GM18517 (cell line): ENCODE measurements at regions not wholly inside any gene's neighbourhood (a gene's known extent, or its start where the extent isn't known, plus 50 kb on each side); places are given as distances from the start of the nearest gene placed in this dataset.
"Not testable (repeated sequence)": the region's sequence is repeated elsewhere in the genome, so short reads cannot be mapped to it uniquely, and the experiment has no call there.

Experiments
- ATAC-seq: cut with Tn5 transposase; IDR thresholded peaks from one replicate; pipeline ENCODE4 v1.9.1; 2021; ENCODE audit warnings: mild to moderate bottlenecking, moderate library complexity; ENCODE audit not compliant: unreplicated experiment

- peak; percentile 53 for ATAC-seq
These were observed 76.9 kb upstream of the SLCO2A1 start for GRCh38 chr3:134106580-134106979.

- no peak for ATAC-seq
These were observed 76.3 kb upstream of the SLCO2A1 start for GRCh38 chr3:134105876-134106556.

- ATAC-seq, result no peak
These were observed 74.3 kb upstream of the SLCO2A1 start for GRCh38 chr3:134104031-134104430.

- ATAC-seq, result no peak
These were observed 73.7 kb upstream of the SLCO2A1 start for GRCh38 chr3:134103470-134103869.

- no peak for ATAC-seq
These were observed 73.3 kb upstream of the SLCO2A1 start for GRCh38 chr3:134102976-134103375.

GRCh38 chr3:134096214-134096613, 66.5 kb upstream of the SLCO2A1 start:
- ATAC-seq, result not testable (repeated sequence)

GRCh38 chr3:134095005-134095404, 65.3 kb upstream of the SLCO2A1 start:
- no peak for ATAC-seq

- no peak for ATAC-seq
These were observed 64.8 kb upstream of the SLCO2A1 start for GRCh38 chr3:134094491-134094890.

GRCh38 chr3:134093956-134094355, 64.2 kb upstream of the SLCO2A1 start:
- ATAC-seq, result no peak

- ATAC-seq, result no peak
These were observed 62.5 kb upstream of the SLCO2A1 start for GRCh38 chr3:134092208-134092701.

- no peak for ATAC-seq
These were observed 60.3 kb upstream of the SLCO2A1 start for GRCh38 chr3:134090031-134090430.

GRCh38 chr3:134087060-134087974, 57.6 kb upstream of the SLCO2A1 start:
- no peak for ATAC-seq

GRCh38 chr3:134086616-134087015, 56.9 kb upstream of the SLCO2A1 start:
- no peak for ATAC-seq

- ATAC-seq, result no peak
These were observed 55.5 kb upstream of the SLCO2A1 start for GRCh38 chr3:134085034-134085775.

- no peak for ATAC-seq
These were observed 54.7 kb upstream of the SLCO2A1 start for GRCh38 chr3:134084242-134084950.

GRCh38 chr3:134083626-134084241, 54.0 kb upstream of the SLCO2A1 start:
- ATAC-seq, result no peak

- ATAC-seq, result no peak
These were observed 53.3 kb upstream of the SLCO2A1 start for GRCh38 chr3:134083008-134083407.

GRCh38 chr3:134082582-134082981, 52.9 kb upstream of the SLCO2A1 start:
- ATAC-seq, result no peak

- no peak for ATAC-seq
These were observed 51.5 kb upstream of the SLCO2A1 start for GRCh38 chr3:134081211-134081610.

GRCh38 chr3:134080761-134081160, 51.0 kb upstream of the SLCO2A1 start:
- no peak for ATAC-seq
